ENCODE measurements at regions not wholly inside any gene's neighbourhood (a gene's known extent, or its start where the extent isn't known, plus 50 kb on each side); places are given as distances from the start of the nearest gene placed in this dataset.

DNA sequence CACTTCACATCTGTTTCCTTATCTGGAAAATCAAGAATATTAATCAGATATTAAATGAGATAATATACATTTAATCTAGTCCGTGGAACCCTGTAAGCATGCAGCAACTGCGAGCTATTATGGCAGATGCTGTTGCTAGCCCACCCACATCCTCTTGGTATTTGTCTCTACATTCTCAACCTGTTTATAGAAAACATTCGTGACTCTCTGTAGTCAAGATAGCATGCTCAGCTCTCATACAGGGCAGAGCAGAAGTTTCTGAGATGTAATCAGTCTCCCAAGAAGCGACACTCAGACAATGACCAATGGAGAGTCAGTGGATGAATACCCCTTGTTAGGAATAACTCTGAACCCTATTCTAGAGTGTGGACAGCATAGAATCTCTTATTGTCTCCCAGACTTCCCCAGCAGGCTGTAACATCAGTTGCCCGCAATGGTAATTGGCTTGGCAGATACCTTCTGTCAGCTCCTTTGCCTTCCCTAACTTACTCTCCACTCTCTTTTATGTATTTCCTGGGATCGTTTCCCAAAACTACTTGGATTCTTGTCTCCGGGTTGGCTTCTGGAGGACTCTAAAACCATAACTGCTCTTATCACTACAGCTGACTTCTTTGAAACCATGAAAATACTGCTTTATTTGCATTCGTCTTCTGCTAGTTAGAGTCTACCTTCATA lies 400.7 kb upstream of the TNP1 start:
- peaks cover 9% of the 10 kb centered on the region for H3K27me3 Mint-ChIP-seq (ENCODE audit: low read depth)
- H3K9me3 Mint-ChIP-seq = no peaks in the 10 kb centered on the region
- no peak for DNase-seq (ENCODE audit: low spot score)
- no peak overlapping the region for H3K4me3 Mint-ChIP-seq
- H3K27ac Mint-ChIP-seq = no peak overlapping the region
- no peaks in the 10 kb centered on the region for H3K4me1 Mint-ChIP-seq (ENCODE audit: low read depth)
- H3K36me3 Mint-ChIP-seq (ENCODE audit: low read depth) = no peaks in the 10 kb centered on the region

DNA sequence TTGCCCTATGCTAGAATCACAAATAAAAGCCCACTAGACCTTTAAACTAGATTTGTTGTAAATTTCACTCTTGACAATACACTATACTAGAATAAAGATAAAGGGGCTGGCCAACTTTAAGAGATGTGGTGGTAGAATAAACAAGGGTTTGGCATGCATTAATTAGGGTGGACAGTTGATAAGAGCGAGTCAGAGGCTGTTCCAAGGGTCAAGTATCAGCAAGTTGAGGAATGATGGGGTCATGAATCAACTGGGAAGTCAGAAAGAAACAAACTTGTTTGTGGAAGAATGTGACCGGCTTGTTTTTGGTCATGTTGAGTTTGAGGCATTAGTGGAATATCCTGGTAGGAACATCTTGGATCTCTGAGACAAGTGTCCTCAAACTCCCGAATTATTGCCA lies 398.3 kb upstream of the TNP1 start:
- Mint-ChIP-seq H3K4me3 (no peak overlapping the region), H3K36me3 (ENCODE audit: low read depth) (no peaks in the 10 kb centered on the region), H3K27ac (no peak overlapping the region), H3K9me3 (no peaks in the 10 kb centered on the region), H3K4me1 (ENCODE audit: low read depth) (no peaks in the 10 kb centered on the region), H3K27me3 (ENCODE audit: low read depth) (peaks cover 15% of the 10 kb centered on the region)
- DNase-seq (ENCODE audit: low spot score) = no peak

DNA sequence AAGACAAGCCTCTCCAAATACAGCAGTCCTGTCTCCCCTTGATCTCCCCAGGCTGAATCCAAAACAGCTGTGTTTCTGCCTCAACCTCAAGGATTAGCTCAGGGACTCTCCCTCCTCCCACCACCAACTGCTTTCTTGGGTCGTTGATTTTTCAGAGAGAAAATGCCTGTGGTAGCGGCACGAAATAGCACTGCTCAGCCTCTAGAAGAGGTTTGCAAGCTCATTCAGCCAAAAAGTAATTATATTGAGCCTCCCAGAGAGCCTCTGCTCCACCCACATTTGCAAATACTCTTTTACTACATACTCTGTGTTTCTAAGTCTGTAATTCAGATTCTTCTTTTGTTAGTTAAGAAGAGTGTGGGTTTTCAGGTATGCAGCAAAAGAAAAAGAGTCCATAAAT lies 396.4 kb upstream of the TNP1 start:
- no peak for DNase-seq (ENCODE audit: low spot score)

DNA sequence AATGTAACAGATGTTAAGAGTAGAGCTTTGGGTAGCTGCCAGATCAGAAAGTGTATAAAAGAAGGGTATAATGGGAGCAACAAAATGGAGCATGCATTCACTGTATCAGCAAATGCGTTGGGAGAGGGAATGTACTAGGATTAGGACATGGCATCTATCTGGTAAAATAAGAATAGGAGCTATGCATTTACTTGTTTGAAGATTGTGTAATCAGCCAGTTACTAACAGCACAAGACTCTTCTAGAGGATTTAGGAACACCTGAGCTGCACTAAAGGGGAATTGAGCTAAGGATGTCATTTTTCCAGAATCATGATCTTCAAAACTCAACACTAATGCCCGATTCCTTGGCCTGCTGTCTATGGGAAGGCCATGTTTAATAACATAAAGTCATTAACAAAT lies 394.2 kb upstream of the TNP1 start:
- no peaks in the 10 kb centered on the region for H3K36me3 Mint-ChIP-seq (ENCODE audit: low read depth)
- no peak overlapping the region for H3K27ac Mint-ChIP-seq
- DNase-seq (ENCODE audit: low spot score) = no peak
- H3K9me3 Mint-ChIP-seq = no peaks in the 10 kb centered on the region
- no peak overlapping the region for H3K4me3 Mint-ChIP-seq
- H3K27me3 Mint-ChIP-seq (ENCODE audit: low read depth) = peaks cover 22% of the 10 kb centered on the region
- H3K4me1 Mint-ChIP-seq (ENCODE audit: low read depth) = no peaks in the 10 kb centered on the region

More for the DNA sequence above, 396.4 kb upstream of the TNP1 start:
- H3K4me1 Mint-ChIP-seq (ENCODE audit: low read depth) = no peaks in the 10 kb centered on the region
- H3K9me3 Mint-ChIP-seq = no peaks in the 10 kb centered on the region
- peaks cover 22% of the 10 kb centered on the region for H3K27me3 Mint-ChIP-seq (ENCODE audit: low read depth)
- no peaks in the 10 kb centered on the region for H3K36me3 Mint-ChIP-seq (ENCODE audit: low read depth)
- H3K4me3 Mint-ChIP-seq = no peak overlapping the region
- no peak overlapping the region for H3K27ac Mint-ChIP-seq

DNA sequence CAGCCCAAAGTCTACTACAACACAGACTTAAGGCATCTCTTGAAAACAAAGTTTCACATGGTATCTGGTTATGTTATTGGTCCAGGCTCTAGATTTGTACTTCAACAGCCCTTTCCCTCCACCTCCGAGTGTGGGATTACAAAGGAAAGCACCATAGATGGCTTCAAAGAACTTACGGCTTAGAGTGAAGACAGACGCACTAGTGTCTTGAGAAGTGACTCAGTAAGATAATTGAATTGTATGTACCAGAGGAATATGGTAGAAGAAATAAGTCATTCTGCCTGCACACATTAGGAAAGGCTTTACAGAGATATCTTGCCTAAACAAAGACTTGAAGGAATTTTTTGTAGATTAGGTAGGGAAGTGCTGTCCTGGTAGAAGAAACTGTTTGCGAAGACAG lies 392.3 kb upstream of the TNP1 start:
- Mint-ChIP-seq H3K36me3 (ENCODE audit: low read depth) (no peaks in the 10 kb centered on the region), H3K4me3 (no peak overlapping the region), H3K9me3 (no peaks in the 10 kb centered on the region), H3K4me1 (ENCODE audit: low read depth) (no peaks in the 10 kb centered on the region), H3K27me3 (ENCODE audit: low read depth) (peaks cover 23% of the 10 kb centered on the region), H3K27ac (no peak overlapping the region)
- no peak for DNase-seq (ENCODE audit: low spot score)

DNA sequence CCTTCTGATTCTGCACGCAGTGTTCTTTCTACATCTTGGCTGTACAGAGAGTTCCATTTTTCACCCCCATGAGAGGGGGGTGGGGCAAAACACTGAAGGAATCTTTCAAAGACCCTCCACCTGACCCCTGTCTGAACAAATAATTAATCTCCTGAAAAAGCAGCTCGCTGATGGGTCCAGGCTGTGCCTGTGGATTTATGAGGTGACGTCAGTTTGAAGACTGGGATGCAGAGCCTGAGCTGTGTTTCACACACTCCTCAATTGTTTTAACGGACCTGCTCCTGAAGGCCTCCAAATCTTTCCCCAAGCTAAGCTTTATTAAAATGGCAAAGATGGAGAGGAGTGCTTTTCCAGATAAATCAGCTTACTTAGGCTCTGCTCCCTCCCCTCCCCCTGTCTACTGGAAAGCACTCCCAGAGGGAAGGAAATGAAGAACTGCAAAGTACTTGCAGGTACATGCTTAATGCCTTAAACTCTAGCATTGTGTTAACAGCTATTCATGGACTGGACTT lies 390.2 kb upstream of the TNP1 start:
- peaks cover 20% of the 10 kb centered on the region for H3K27me3 Mint-ChIP-seq (ENCODE audit: low read depth)
- no peak overlapping the region for H3K27ac Mint-ChIP-seq

DNA sequence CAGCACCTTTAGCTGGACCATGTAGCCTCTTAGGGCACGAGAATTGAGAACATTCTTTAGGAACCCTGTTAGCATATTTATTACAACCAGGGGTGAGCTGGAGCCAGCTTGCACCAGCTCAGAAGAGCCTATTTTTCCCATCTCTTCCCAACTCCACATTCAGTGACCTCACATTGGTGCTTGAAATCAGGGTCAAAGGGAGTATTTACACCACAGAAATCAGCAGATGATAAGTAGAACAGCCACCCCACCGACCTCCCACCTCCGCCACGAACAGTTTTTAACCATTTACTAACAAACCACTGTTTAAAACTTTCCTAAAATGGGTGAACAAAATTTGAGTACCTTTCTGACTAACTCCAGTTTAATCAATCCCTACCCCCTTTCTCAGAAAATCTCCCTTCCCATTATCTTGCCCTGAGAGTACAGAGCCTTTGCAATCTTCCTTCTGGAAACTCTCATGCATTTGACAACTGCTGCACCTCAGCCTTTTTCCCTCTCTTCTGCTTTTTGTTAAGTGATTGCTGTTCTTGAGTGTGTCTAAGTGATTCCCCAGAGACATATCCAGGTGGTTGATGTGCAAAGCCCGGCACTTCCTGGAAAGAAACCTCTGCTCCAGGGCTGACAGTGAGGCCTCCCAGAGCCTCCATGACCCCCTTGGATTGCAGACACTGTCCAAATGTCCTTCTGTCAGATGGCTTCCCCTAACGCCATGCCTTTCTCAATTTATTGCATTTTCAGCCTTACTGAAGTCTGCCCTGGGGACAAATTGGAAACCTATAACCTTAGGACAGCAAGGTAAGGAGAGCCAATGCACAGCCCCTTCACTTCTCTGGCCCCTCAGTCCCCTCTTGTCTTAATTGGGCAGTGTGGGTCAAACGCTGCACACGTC lies 389.5 kb upstream of the TNP1 start:
- Mint-ChIP-seq H3K4me1 (ENCODE audit: low read depth) (no peaks in the 10 kb centered on the region), H3K9me3 (no peaks in the 10 kb centered on the region), H3K36me3 (ENCODE audit: low read depth) (no peaks in the 10 kb centered on the region), H3K27ac (no peak overlapping the region), H3K27me3 (ENCODE audit: low read depth) (peaks cover 20% of the 10 kb centered on the region), H3K4me3 (no peak overlapping the region)
- DNase-seq (ENCODE audit: low spot score) = no peak

More for the DNA sequence above, 390.2 kb upstream of the TNP1 start:
- H3K36me3 Mint-ChIP-seq (ENCODE audit: low read depth) = no peaks in the 10 kb centered on the region
- H3K4me3 Mint-ChIP-seq = no peak overlapping the region
- H3K9me3 Mint-ChIP-seq = no peaks in the 10 kb centered on the region
- no peak for DNase-seq (ENCODE audit: low spot score)
- H3K4me1 Mint-ChIP-seq (ENCODE audit: low read depth) = no peaks in the 10 kb centered on the region

DNA sequence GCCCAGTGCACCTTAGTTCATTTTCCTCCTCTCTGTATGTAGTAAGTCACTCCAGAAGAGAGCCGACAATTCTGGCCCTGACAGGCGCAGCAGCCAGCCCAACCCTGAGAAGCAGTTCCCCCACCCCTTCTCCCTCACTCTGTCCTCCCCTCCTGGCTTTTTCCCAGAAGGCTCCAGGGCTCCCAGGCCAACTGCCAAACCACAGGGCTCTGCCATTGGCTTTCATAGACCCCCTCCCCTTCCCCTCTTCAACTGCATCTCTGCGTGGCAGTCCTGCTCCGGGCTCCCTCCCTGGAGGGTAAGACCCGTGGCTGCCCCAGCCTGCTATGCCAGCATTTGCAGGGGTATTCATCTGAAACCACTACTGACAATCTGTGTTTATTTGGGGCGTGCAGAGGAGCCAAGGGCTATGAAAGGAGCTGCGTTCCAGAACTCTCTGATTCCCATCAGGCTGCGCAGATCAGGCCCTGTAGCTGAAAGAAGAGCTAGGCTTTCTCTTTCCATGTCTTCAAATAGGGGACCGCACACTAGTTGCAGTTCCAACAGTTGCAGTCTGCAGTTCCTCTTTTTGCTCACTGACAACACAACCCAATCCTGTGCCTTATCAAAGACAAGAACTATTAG lies 388.6 kb upstream of the TNP1 start:
- DNase-seq (ENCODE audit: low spot score) = no peak
- H3K9me3 Mint-ChIP-seq = no peaks in the 10 kb centered on the region
- peaks cover 15% of the 10 kb centered on the region for H3K27me3 Mint-ChIP-seq (ENCODE audit: low read depth)
- no peak overlapping the region for H3K27ac Mint-ChIP-seq
- H3K36me3 Mint-ChIP-seq (ENCODE audit: low read depth) = no peaks in the 10 kb centered on the region
- H3K4me3 Mint-ChIP-seq = no peak overlapping the region
- H3K4me1 Mint-ChIP-seq (ENCODE audit: low read depth) = no peaks in the 10 kb centered on the region

DNA sequence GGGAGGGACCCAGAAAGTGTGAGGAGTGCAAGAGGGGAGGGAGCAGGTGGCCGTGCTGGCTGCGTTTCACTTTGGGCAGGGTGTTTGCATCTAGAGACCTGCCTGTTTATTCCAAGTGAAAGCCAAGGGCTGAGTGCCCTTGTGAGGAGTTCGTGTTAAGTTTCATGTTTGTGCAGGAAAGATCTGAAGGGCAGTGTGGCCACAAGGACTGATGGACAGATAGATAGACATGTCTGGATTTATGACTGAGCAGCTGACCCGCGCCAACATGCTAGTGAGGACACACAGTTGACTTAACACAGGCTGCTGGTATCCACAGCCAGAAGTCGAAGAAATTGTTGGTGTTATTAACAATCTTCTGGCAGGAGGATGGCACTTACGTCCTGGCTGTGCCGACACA lies 387.6 kb upstream of the TNP1 start:
- H3K4me3 Mint-ChIP-seq = no peak overlapping the region

DNA sequence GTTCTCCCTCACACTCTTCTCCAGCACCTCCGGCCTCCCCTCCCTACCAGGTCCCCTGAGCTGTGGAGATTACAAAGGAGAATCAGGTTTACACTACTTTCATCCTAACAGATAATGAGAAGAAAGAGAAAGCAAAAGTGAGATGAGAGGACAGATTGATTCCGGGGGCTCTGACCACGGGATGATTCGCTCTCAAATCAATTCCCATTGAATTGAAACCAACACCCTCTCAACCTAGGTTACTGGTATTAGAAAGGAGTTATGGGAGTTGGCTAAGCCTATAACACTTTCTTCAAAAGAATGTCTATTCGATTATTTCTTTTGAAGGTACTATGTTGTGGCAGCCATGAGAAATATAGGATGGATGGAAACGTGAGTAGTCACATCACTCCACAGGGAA lies 386.2 kb upstream of the TNP1 start:
- peaks cover 5% of the 10 kb centered on the region for H3K27me3 Mint-ChIP-seq (ENCODE audit: low read depth)
- no peak overlapping the region for H3K4me3 Mint-ChIP-seq
- H3K9me3 Mint-ChIP-seq = no peaks in the 10 kb centered on the region
- H3K27ac Mint-ChIP-seq = no peak overlapping the region
- no peaks in the 10 kb centered on the region for H3K4me1 Mint-ChIP-seq (ENCODE audit: low read depth)
- no peaks in the 10 kb centered on the region for H3K36me3 Mint-ChIP-seq (ENCODE audit: low read depth)
- DNase-seq (ENCODE audit: low spot score) = no peak

More for the DNA sequence above, 387.6 kb upstream of the TNP1 start:
- H3K27me3 Mint-ChIP-seq (ENCODE audit: low read depth) = peaks cover 11% of the 10 kb centered on the region
- H3K36me3 Mint-ChIP-seq (ENCODE audit: low read depth) = no peaks in the 10 kb centered on the region
- no peaks in the 10 kb centered on the region for H3K9me3 Mint-ChIP-seq
- no peak for DNase-seq (ENCODE audit: low spot score)
- H3K4me1 Mint-ChIP-seq (ENCODE audit: low read depth) = no peaks in the 10 kb centered on the region
- no peak overlapping the region for H3K27ac Mint-ChIP-seq

DNA sequence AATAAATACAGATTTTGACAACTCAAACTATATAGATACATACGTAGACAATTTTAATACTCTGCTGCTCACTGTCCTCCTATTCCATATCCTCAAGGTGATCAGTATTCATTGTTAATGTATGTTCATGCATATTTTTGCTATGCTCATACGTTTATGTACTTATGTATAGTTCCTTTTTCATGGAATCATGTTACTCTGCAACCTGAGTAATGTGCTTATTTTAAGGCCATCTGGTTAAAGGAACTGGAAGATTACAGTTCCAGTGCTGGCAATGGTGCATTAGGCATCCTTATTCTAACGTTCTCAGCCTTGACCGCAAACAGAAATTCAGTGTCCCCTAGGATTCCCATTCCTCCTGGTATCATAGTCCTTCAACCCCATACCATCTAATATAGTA lies 385.0 kb upstream of the TNP1 start:
- Mint-ChIP-seq H3K36me3 (ENCODE audit: low read depth) (no peaks in the 10 kb centered on the region), H3K27me3 (ENCODE audit: low read depth) (peaks cover 5% of the 10 kb centered on the region), H3K4me3 (no peak overlapping the region), H3K27ac (no peak overlapping the region), H3K4me1 (ENCODE audit: low read depth) (no peaks in the 10 kb centered on the region), H3K9me3 (no peaks in the 10 kb centered on the region)
- DNase-seq (ENCODE audit: low spot score) = no peak

DNA sequence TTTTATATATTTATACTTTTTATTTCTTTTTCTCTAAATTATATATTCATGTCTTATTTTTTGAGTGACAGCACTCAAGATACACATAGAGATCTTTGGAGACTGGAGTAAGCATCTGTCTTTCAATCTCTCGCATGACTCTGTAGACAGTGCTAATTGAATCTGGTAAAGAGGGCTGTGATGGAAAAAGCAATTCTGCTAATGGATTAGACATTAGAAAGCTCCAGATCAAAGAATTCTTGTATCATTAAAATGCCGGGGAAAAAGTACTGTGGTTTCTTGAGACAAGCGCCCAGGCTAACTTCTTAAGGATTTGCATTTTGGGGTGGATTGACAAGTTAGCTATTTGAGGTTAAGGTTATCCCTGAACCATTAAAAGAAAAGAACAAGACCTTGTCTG lies 383.1 kb upstream of the TNP1 start:
- Mint-ChIP-seq H3K27ac (no peak overlapping the region), H3K4me3 (no peak overlapping the region)

DNA sequence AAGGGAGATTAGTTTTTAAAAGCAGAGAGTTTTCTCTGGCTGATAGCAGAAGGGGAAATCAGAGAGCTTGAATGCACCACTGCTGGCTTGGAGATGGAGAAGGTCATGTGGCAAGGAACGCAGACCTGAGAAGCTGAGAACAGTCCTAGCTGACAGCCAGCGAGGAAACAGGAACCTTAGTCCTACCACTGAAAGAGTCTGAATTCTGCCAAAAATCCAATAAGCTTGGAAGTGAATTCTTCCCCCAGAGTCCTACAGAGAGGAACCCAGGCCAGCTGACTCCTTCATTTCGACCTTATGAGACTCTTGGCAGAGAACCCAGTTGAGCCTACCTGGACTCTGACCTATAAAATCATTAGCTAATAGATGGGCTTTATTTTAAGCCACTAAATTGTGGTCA lies 371.9 kb upstream of the TNP1 start:
- Mint-ChIP-seq H3K4me3 (no peak overlapping the region), H3K36me3 (ENCODE audit: low read depth) (peaks cover 2% of the 10 kb centered on the region), H3K27me3 (ENCODE audit: low read depth) (peaks cover 42% of the 10 kb centered on the region), H3K4me1 (ENCODE audit: low read depth) (no peaks in the 10 kb centered on the region), H3K9me3 (peaks cover 10% of the 10 kb centered on the region), H3K27ac (no peak overlapping the region)
- no peak for DNase-seq (ENCODE audit: low spot score)

More for the DNA sequence above, 383.1 kb upstream of the TNP1 start:
- H3K4me1 Mint-ChIP-seq (ENCODE audit: low read depth) = no peaks in the 10 kb centered on the region
- DNase-seq (ENCODE audit: low spot score) = no peak
- peaks cover 7% of the 10 kb centered on the region for H3K27me3 Mint-ChIP-seq (ENCODE audit: low read depth)
- no peaks in the 10 kb centered on the region for H3K36me3 Mint-ChIP-seq (ENCODE audit: low read depth)
- H3K9me3 Mint-ChIP-seq = no peaks in the 10 kb centered on the region

DNA sequence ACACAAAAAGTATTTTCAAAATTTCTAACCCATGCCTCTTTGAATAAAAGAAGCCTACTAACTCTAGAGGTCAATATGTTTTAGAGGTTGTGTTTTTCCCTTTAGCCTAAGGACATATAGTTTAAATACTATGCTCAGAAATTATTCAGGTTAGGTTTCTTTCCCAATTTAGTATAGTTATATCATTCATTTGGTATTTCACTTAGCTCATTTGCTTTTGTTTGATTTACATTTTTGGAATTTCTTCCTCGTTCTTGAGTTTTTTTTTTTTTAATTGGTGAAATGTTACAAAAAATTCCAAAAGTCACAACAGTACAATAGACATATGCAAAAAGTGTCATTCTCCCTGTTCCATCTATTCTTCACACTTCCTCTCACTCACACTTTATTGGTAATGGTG lies 371.3 kb upstream of the TNP1 start:
- Mint-ChIP-seq H3K27ac (no peak overlapping the region), H3K27me3 (ENCODE audit: low read depth) (peaks cover 37% of the 10 kb centered on the region), H3K9me3 (peaks cover 5% of the 10 kb centered on the region), H3K36me3 (ENCODE audit: low read depth) (peaks cover 2% of the 10 kb centered on the region), H3K4me3 (no peak overlapping the region), H3K4me1 (ENCODE audit: low read depth) (no peaks in the 10 kb centered on the region)
- DNase-seq (ENCODE audit: low spot score) = no peak
